ENCODE measurements at regions not wholly inside any gene's neighbourhood (a gene's known extent, or its start where the extent isn't known, plus 50 kb on each side); places are given as distances from the start of the nearest gene placed in this dataset.

DNA sequence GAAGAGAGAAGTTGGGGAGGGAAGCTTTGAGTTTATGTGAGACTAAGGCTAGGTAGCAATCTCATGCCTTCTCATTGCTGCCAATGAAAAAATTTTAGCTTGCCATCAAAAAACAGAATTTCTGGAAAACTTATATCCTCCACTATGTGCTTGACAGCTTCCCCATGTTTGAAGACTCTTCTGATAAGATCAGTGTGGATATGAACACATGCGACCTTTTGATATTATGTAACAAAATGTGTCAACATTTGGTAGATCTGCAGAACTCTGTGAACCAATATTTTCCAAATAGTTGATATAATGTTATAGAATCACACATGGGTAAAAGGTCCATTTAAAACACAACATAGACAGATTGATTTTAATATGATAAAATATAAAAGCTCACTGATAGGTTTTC, 380.9 kb upstream of the PROK2 start:
- Histone ChIP-seq H3K4me1 (ENCODE audit: insufficient read depth) (peaks cover 9% of the 10 kb centered on the region), H3K9me3 (ENCODE audit: low read depth) (no peaks in the 10 kb centered on the region), H3K27me3 (no peaks in the 10 kb centered on the region), H3K36me3 (replicated peaks; ENCODE audit: insufficient read depth, low read depth) (no peaks in the 10 kb centered on the region), H3K79me2 (no peaks in the 10 kb centered on the region), H3K4me2 (no peak overlapping the region), H4K20me1 (ENCODE audit: insufficient read depth, poor library complexity, severe bottlenecking) (no peaks in the 10 kb centered on the region), H3K4me3 (no peak overlapping the region), H3K27ac (no peak overlapping the region), H3K9me2 (replicated peaks; ENCODE audit: insufficient read depth) (no peaks in the 10 kb centered on the region), H2AFZ (no peak overlapping the region)
- DNase-seq (ENCODE audit: low spot score) = no peak
- TF ChIP-seq, protein P1, sequence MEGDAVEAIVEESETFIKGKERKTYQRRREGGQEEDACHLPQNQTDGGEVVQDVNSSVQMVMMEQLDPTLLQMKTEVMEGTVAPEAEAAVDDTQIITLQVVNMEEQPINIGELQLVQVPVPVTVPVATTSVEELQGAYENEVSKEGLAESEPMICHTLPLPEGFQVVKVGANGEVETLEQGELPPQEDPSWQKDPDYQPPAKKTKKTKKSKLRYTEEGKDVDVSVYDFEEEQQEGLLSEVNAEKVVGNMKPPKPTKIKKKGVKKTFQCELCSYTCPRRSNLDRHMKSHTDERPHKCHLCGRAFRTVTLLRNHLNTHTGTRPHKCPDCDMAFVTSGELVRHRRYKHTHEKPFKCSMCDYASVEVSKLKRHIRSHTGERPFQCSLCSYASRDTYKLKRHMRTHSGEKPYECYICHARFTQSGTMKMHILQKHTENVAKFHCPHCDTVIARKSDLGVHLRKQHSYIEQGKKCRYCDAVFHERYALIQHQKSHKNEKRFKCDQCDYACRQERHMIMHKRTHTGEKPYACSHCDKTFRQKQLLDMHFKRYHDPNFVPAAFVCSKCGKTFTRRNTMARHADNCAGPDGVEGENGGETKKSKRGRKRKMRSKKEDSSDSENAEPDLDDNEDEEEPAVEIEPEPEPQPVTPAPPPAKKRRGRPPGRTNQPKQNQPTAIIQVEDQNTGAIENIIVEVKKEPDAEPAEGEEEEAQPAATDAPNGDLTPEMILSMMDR (IDR thresholded peaks at IDR 0.05; ENCODE audit: poor library complexity) = no peak
- TF ChIP-seq EZH2 (IDR thresholded peaks at IDR 0.05; ENCODE audit: borderline replicate concordance) (no peak), EZH2phosphoT487 (IDR thresholded peaks at IDR 0.05; ENCODE audit: low read depth, severe bottlenecking, unreplicated experiment) (no peak)
- 80% methylated on average over 1 of the region's 1 CpG for WGBS (ENCODE audit: low lambda C conversion rate, missing lambda C conversion rate)

- no peaks in the 10 kb centered on the region for H3K9me2 ChIP-seq (replicated peaks; ENCODE audit: insufficient read depth)
- no peak overlapping the region for H2AFZ ChIP-seq
- H3K4me3 ChIP-seq = no peak overlapping the region
- H3K4me2 ChIP-seq = no peak overlapping the region
- DNase-seq (ENCODE audit: low spot score) = no peak
- no peaks in the 10 kb centered on the region for H3K36me3 ChIP-seq (replicated peaks; ENCODE audit: insufficient read depth, low read depth)
- no peak for TF ChIP-seq EZH2 (IDR thresholded peaks at IDR 0.05; ENCODE audit: borderline replicate concordance)
- TF ChIP-seq EZH2phosphoT487 (IDR thresholded peaks at IDR 0.05; ENCODE audit: low read depth, severe bottlenecking, unreplicated experiment) = no peak
- TF ChIP-seq, protein P1 (IDR thresholded peaks at IDR 0.05; ENCODE audit: poor library complexity) = no peak
- no peaks in the 10 kb centered on the region for H3K9me3 ChIP-seq (ENCODE audit: low read depth)
- no peaks in the 10 kb centered on the region for H3K79me2 ChIP-seq
- peaks cover 9% of the 10 kb centered on the region for H3K4me1 ChIP-seq (ENCODE audit: insufficient read depth)
- H4K20me1 ChIP-seq (ENCODE audit: insufficient read depth, poor library complexity, severe bottlenecking) = no peaks in the 10 kb centered on the region
- WGBS (ENCODE audit: low lambda C conversion rate, missing lambda C conversion rate) = 100% methylated on average over 2 of the region's 2 CpGs
- no peak overlapping the region for H3K27ac ChIP-seq
- H3K27me3 ChIP-seq = no peaks in the 10 kb centered on the region
Observed at GRCh38 chr3:72165317-72165716, 380.4 kb upstream of the PROK2 start.

DNA sequence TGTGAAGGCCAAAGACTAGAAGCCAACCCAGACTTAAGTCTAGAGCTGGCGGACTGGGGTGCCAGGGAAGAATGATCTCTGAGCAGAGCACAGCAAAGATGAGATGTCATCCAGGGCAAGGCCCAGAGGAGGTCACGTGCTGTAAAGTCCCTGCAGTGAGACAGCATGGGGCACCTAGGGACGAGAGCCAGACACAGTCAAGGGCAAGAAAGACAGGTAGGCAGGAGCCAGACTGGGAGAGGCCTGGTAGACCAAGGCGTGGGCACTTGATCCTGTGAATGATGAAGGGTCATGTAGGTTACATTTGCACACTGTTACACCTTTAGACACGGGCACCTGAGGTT, 379.7 kb upstream of the PROK2 start:
- TF ChIP-seq EZH2phosphoT487 (IDR thresholded peaks at IDR 0.05; ENCODE audit: low read depth, severe bottlenecking, unreplicated experiment) (no peak), EZH2 (IDR thresholded peaks at IDR 0.05; ENCODE audit: borderline replicate concordance) (no peak)
- TF ChIP-seq, protein P1 (IDR thresholded peaks at IDR 0.05; ENCODE audit: poor library complexity) = no peak
- H3K9me3 ChIP-seq (ENCODE audit: low read depth) = no peaks in the 10 kb centered on the region
- H4K20me1 ChIP-seq (ENCODE audit: insufficient read depth, poor library complexity, severe bottlenecking) = no peaks in the 10 kb centered on the region
- H2AFZ ChIP-seq = no peak overlapping the region
- H3K36me3 ChIP-seq (replicated peaks; ENCODE audit: insufficient read depth, low read depth) = no peaks in the 10 kb centered on the region
- H3K27me3 ChIP-seq = no peaks in the 10 kb centered on the region
- H3K79me2 ChIP-seq = no peaks in the 10 kb centered on the region
- no peak for DNase-seq (ENCODE audit: low spot score)
- no peak overlapping the region for H3K4me3 ChIP-seq
- no peaks in the 10 kb centered on the region for H3K9me2 ChIP-seq (replicated peaks; ENCODE audit: insufficient read depth)
- H3K4me2 ChIP-seq = no peak overlapping the region
- 94% methylated on average over 5 of the region's 5 CpGs for WGBS (ENCODE audit: low lambda C conversion rate, missing lambda C conversion rate)
- peaks cover 9% of the 10 kb centered on the region for H3K4me1 ChIP-seq (ENCODE audit: insufficient read depth)
- no peak overlapping the region for H3K27ac ChIP-seq

Data from hepatocyte (in vitro differentiated cells).